Uterus (tissue), 2 donors: ENCODE measurements at regions not wholly inside any gene's neighbourhood (a gene's known extent, or its start where the extent isn't known, plus 50 kb on each side); places are given as distances from the start of the nearest gene placed in this dataset.

Experiments used
- POLR2A ChIP-seq, 2 donors: fragments of 450-650 bp; IDR thresholded peaks; one replicate each; pipeline ENCODE4 v1.6.1; 2016; ENCODE audit warnings: antibody characterized with exemption in 2 of 2, mild to moderate bottlenecking in 1 of 2, moderate library complexity in 1 of 2
- TF ChIP-seq, protein P1 (sequence below), 4 experiments: fragments of 200-600 bp in 2 of 4; fragments of 450-650 bp in 2 of 4; sonication (generic) in 2 of 4; IDR thresholded peaks; one replicate each; pipeline ENCODE4 v1.5.1; 2016 to 2019; ENCODE audit warnings: antibody characterized with exemption in 4 of 4, mild to moderate bottlenecking in 2 of 4, moderate library complexity in 1 of 4

DNA sequence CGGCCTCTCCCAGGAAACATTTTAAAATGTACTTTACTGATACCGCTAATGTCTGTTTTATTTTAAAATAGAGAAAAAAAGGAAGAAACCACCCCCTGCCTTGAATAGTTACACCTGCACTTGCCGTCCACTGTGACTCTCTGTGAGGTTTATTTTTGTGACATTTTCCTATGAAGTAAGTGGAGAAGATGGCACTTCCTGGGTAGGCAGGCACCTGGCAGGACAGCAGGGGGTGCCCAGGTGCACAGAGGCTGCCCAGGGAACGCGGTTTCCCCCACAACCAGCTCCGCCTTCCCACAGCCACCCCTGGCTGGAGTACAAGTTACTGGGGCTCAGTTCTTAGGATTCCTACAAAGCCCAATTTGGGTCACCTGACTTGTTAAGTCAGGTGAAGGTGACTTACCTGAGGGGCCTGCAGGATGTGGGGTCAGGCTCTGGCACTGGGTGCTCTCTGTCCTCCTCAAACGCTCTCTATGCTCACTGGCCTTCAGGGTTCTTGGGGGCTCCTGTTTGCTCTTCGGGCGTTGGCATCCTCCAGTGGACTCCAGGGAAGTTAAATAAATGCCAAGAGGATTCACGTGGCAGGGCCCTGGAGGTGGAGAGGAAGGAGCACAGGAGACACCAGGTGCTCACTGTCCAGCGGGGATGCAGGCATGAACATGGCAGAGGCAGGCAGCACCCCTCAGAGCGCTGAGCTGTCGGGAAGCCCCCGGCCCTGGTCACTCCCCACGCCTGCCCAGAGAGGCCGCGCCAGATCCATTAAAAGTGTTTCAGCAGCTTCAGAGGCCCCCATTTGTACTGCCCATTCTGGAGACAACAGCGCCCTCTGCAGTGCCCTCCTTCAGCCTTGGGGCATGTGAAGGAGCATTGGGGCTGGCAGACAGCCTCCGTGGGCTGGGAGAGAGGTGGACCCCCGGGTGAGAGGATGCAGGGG is 1021.2 kb downstream of the TBC1D22A start:
- TF ChIP-seq, protein P1, sequence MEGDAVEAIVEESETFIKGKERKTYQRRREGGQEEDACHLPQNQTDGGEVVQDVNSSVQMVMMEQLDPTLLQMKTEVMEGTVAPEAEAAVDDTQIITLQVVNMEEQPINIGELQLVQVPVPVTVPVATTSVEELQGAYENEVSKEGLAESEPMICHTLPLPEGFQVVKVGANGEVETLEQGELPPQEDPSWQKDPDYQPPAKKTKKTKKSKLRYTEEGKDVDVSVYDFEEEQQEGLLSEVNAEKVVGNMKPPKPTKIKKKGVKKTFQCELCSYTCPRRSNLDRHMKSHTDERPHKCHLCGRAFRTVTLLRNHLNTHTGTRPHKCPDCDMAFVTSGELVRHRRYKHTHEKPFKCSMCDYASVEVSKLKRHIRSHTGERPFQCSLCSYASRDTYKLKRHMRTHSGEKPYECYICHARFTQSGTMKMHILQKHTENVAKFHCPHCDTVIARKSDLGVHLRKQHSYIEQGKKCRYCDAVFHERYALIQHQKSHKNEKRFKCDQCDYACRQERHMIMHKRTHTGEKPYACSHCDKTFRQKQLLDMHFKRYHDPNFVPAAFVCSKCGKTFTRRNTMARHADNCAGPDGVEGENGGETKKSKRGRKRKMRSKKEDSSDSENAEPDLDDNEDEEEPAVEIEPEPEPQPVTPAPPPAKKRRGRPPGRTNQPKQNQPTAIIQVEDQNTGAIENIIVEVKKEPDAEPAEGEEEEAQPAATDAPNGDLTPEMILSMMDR (IDR thresholded peaks at IDR 0.05), result no peak
- TF ChIP-seq POLR2A (IDR thresholded peaks at IDR 0.05), result no peak
